ENCODE measurements at regions not wholly inside any gene's neighbourhood (a gene's known extent, or its start where the extent isn't known, plus 50 kb on each side); places are given as distances from the start of the nearest gene placed in this dataset.

DNA sequence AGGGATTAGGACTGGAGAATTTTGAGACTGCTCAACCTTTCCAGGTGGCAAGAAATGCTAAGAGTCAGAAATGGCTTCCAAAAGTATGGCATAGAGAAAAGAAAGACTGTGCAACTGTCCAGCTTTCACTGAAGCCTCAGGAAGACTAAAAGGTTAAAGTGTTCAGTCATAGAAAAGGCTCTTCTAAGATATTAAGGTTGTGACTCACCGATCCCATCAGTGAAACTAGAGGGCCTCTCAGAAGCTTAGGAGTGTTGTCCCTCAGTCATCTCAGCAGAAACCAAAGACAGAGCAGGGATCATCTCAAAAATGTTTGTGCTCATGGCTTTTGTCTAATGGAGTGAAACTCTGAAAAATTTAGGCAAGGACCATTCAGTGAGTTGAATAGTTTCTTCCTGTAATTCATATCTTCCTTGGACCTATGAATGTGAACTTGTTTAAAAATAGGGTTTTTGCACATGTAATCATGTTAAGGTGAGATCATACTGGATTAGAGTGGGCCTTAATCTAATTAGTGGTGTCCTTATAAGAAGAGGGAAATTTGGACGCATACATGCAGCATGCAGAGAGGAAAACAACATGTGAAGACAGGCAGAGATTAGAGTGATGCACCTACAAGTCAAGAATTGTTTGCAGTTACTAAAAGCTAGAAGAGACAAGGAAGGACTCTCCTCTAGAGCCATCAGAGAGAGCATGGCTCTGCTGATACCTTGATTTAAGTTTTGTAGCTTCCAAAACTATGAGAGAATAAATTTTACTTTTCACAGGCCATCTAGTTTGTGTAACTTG is 71.3 kb downstream of the RPE65 start:
- no peak for DNase-seq
- H3K27me3 ChIP-seq: no peaks in the 10 kb centered on the region
- no peak overlapping the region for H3K4me3 ChIP-seq
- intact Hi-C loops (cut with DNase I): no loop called here
- no peak overlapping the region for H3K27ac ChIP-seq
- H3K36me3 ChIP-seq: no peaks in the 10 kb centered on the region
- 88 to 90% methylated on average over 2 of the region's 2 CpGs for WGBS, 2 donors
- no peak for TF ChIP-seq POLR2A (IDR thresholded peaks at IDR 0.05)
- TF ChIP-seq, protein P1, sequence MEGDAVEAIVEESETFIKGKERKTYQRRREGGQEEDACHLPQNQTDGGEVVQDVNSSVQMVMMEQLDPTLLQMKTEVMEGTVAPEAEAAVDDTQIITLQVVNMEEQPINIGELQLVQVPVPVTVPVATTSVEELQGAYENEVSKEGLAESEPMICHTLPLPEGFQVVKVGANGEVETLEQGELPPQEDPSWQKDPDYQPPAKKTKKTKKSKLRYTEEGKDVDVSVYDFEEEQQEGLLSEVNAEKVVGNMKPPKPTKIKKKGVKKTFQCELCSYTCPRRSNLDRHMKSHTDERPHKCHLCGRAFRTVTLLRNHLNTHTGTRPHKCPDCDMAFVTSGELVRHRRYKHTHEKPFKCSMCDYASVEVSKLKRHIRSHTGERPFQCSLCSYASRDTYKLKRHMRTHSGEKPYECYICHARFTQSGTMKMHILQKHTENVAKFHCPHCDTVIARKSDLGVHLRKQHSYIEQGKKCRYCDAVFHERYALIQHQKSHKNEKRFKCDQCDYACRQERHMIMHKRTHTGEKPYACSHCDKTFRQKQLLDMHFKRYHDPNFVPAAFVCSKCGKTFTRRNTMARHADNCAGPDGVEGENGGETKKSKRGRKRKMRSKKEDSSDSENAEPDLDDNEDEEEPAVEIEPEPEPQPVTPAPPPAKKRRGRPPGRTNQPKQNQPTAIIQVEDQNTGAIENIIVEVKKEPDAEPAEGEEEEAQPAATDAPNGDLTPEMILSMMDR (IDR thresholded peaks at IDR 0.05): no peak
- TF ChIP-seq POLR2AphosphoS5 (IDR thresholded peaks at IDR 0.05): no peak
- H3K4me1 ChIP-seq: peaks cover 0 to 5% (median 0%) of the 10 kb centered on the region in 4 donors
- H3K9me3 ChIP-seq: no peaks in the 10 kb centered on the region

DNA sequence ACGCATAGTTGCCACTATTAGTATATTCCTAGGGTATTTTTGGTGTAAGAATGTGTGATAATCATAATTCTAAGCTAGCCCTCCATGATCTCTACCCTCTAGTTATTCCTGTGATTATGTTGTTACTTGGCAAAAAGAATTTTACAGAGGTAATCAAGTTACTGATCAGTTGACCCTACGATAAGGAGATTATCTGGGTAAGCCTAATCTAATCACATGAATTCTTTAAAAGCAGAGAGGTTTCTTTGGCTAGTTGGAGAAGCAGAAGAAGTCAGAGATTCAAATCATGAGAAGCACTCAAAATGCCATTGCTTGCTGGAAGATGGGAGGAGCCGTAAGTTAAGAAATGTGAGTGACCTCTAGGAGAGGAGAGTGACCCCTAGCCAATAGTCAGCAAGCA is 72.7 kb downstream of the RPE65 start:
- no peak overlapping the region for H3K4me3 ChIP-seq
- H3K27me3 ChIP-seq: no peaks in the 10 kb centered on the region
- H3K27ac ChIP-seq: no peak overlapping the region
- no peaks in the 10 kb centered on the region for H3K36me3 ChIP-seq
- peaks cover 0 to 5% (median 0%) of the 10 kb centered on the region in 4 donors for H3K4me1 ChIP-seq
- no peak for DNase-seq
- WGBS, 2 donors: 89 to 92% methylated on average over 3 of the region's 3 CpGs
- intact Hi-C loops (cut with DNase I): no loop called here
- TF ChIP-seq POLR2A (IDR thresholded peaks at IDR 0.05) (no peak), EP300 (IDR thresholded peaks at IDR 0.05) (no peak), POLR2AphosphoS5 (IDR thresholded peaks at IDR 0.05) (no peak)
- TF ChIP-seq, protein P1 (IDR thresholded peaks at IDR 0.05): no peak
- no peaks in the 10 kb centered on the region for H3K9me3 ChIP-seq

DNA sequence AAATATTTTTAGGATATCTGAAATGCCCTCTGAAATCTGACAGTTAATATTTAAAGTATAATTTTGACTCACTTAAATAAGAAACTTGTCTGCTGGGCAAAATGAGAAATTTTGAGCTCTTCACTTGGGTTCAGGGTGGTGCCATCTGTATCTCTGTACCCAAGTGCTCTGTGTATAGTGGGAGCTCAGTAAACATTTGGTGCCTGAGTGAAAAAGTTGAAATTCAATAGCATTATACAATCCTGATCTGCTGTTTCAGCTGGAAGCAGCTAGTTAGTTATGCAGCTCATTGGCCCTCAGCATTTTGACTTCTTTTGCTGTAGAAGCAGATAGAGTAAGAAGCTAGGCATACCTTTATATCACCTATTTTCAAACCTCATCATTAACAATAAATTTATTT is 73.3 kb downstream of the RPE65 start:
- H3K27ac ChIP-seq: no peak overlapping the region
- no peaks in the 10 kb centered on the region for H3K9me3 ChIP-seq
- intact Hi-C loops (cut with DNase I): no loop called here
- DNase-seq: no peak
- no peaks in the 10 kb centered on the region for H3K36me3 ChIP-seq
- TF ChIP-seq EP300 (IDR thresholded peaks at IDR 0.05) (no peak), POLR2AphosphoS5 (IDR thresholded peaks at IDR 0.05) (no peak), POLR2A (IDR thresholded peaks at IDR 0.05) (no peak)
- TF ChIP-seq, protein P1 (IDR thresholded peaks at IDR 0.05): no peak
- no peaks in the 10 kb centered on the region for H3K27me3 ChIP-seq
- H3K4me3 ChIP-seq: no peak overlapping the region
- peaks cover 0 to 5% (median 0%) of the 10 kb centered on the region in 4 donors for H3K4me1 ChIP-seq

DNA sequence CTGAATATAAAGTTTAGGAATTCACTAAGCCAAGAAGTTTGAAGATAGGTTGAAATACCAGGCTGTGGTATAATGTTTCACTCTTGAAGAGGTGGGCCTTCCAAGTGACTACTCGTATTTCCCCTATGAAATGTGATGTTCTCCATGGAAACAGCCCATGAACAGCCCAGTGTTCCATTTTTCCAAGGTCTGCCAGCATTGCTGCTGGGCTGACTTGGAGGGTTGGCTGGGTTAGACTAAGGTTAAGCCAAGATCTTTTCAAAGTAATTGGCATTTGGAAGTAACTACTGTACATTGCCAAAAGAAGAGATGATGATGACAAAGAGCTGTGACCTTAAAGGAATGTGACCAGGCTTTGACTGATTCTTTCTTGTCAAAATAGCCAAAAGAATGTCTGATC is 73.8 kb downstream of the RPE65 start:
- Histone ChIP-seq H3K36me3 (no peaks in the 10 kb centered on the region), H3K4me1 (peaks cover 0 to 5% (median 0%) of the 10 kb centered on the region in 4 donors), H3K9me3 (no peaks in the 10 kb centered on the region), H3K27me3 (no peaks in the 10 kb centered on the region), H3K4me3 (no peak overlapping the region), H3K27ac (no peak overlapping the region)
- WGBS, 2 donors: 66 to 75% methylated on average over 1 of the region's 1 CpG
- intact Hi-C loops (cut with DNase I): no loop called here
- TF ChIP-seq, protein P1 (IDR thresholded peaks at IDR 0.05): no peak
- TF ChIP-seq POLR2A (IDR thresholded peaks at IDR 0.05): no peak
- TF ChIP-seq EP300 (IDR thresholded peaks at IDR 0.05): no peak
- no peak for TF ChIP-seq POLR2AphosphoS5 (IDR thresholded peaks at IDR 0.05)
- DNase-seq: no peak

DNA sequence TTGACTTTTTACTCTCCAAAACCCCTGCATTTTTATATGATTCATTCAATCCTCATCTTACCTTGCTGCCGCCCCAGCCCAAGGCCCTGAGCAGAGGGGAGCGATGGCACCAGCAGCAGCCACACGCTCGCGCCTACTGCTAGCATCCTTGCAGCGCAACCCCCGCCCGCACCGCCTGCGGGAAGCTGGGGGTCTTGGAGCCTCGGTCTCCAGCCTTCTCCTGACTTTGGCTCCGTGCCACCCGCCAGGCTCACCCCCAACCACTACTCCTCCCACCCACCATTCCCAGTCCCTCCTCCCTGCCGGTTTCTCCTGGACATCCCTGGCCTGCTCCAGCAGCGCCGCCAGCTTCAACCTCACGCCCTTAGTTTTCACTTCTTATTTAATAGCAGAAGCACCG is 76.6 kb downstream of the RPE65 start:
- no peaks in the 10 kb centered on the region for H3K4me1 ChIP-seq
- no peaks in the 10 kb centered on the region for H3K9me3 ChIP-seq
- H3K27me3 ChIP-seq: no peaks in the 10 kb centered on the region
- WGBS, 2 donors: 97 to 98% methylated on average over 18 of the region's 18 CpGs
- H3K36me3 ChIP-seq: no peaks in the 10 kb centered on the region
- no peak overlapping the region for H3K4me3 ChIP-seq
- intact Hi-C loops (cut with DNase I): no loop called here
- TF ChIP-seq, protein P1 (IDR thresholded peaks at IDR 0.05): no peak
- TF ChIP-seq POLR2A (IDR thresholded peaks at IDR 0.05): no peak
- TF ChIP-seq POLR2AphosphoS5 (IDR thresholded peaks at IDR 0.05): no peak
- DNase-seq: no peak
- H3K27ac ChIP-seq: no peak overlapping the region

All from sigmoid colon (tissue), 6 donors.